Gastroesophageal sphincter (tissue), 3 donors: ENCODE measurements at regions not wholly inside any gene's neighbourhood (a gene's known extent, or its start where the extent isn't known, plus 50 kb on each side); places are given as distances from the start of the nearest gene placed in this dataset.

Experiments
- CTCF ChIP-seq, 4 experiments: fragments of 200-600 bp in 2 of 4; fragments of 450-650 bp in 2 of 4; sonication (generic) in 1 of 4; IDR thresholded peaks; one replicate each; pipeline ENCODE4 v1.5.1; 2017 to 2019; ENCODE audit warnings: antibody characterized with exemption in 4 of 4, mild to moderate bottlenecking in 2 of 4, moderate library complexity in 2 of 4
- EP300 ChIP-seq: sonication (generic); formaldehyde crosslinking; IDR thresholded peaks from one replicate; pipeline ENCODE4 v1.6.1; 2017; ENCODE audit warnings: antibody characterized with exemption, mild to moderate bottlenecking
- POLR2A ChIP-seq, 2 donors: fragments of 450-650 bp; IDR thresholded peaks; one replicate each; pipeline ENCODE4 v1.6.1; 2017; ENCODE audit warnings: antibody characterized with exemption in 2 of 2, mild to moderate bottlenecking in 2 of 2, moderate library complexity in 1 of 2
- POLR2AphosphoS5 ChIP-seq: sonication (generic); formaldehyde crosslinking; IDR thresholded peaks from one replicate; pipeline ENCODE4 v1.6.1; 2017; ENCODE audit warnings: antibody characterized with exemption

GRCh38 chr7:81004098-81004497 lies 85.2 kb upstream of the SEMA3C start:
- TF ChIP-seq POLR2A (IDR thresholded peaks at IDR 0.05) = no peak
- TF ChIP-seq CTCF (IDR thresholded peaks at IDR 0.05) = no peak
- no peak for TF ChIP-seq POLR2AphosphoS5
- TF ChIP-seq EP300 = no peak
